Transverse colon (tissue), 4 donors: ENCODE measurements at regions not wholly inside any gene's neighbourhood (a gene's known extent, or its start where the extent isn't known, plus 50 kb on each side); places are given as distances from the start of the nearest gene placed in this dataset.

ENCODE experiments used
- DNase-seq: peaks from one replicate; pipeline ENCODE4 v3.0.0-alpha.2; 2019
- H3K27ac ChIP-seq, 4 donors: fragments of 200-600 bp; sonication (generic); 2 replicates each; pipeline ENCODE4 v1.5.1; 2016 to 2018; ENCODE audit warnings: inconsistent platforms in 4 of 4
- H3K27me3 ChIP-seq: fragments of 200-600 bp; sonication (generic); 2 replicates; pipeline ENCODE4 v1.5.1; 2017; ENCODE audit warnings: inconsistent platforms
- H3K36me3 ChIP-seq, 4 donors: fragments of 200-600 bp; sonication (generic); 2 replicates each; pipeline ENCODE4 v1.5.1; 2017 to 2019; ENCODE audit warnings: inconsistent platforms in 4 of 4
- H3K4me1 ChIP-seq, 4 donors: fragments of 200-600 bp; sonication (generic); 2 replicates each; pipeline ENCODE4 v1.5.1; 2017 to 2020; ENCODE audit warnings: inconsistent platforms in 4 of 4
- H3K4me3 ChIP-seq, 4 donors: fragments of 200-600 bp; sonication (generic); 1 replicate in 1 of 4; 2 replicates in 3 of 4; pipeline versions ENCODE4 v1.5.1 to v1.6.1; 2017 to 2019; ENCODE audit warnings: inconsistent platforms in 4 of 4
- H3K9me3 ChIP-seq, 2 donors: fragments of 200-600 bp; sonication (generic); 2 replicates each; pipeline ENCODE4 v1.5.1; 2017 to 2019; ENCODE audit warnings: inconsistent platforms in 2 of 2
- CTCF ChIP-seq, 5 experiments: fragments of 200-600 bp in 3 of 5; fragments of 450-650 bp in 2 of 5; sonication (generic) in 3 of 5; IDR thresholded peaks; 1 replicate in 2 of 5; 2 replicates in 3 of 5; pipeline ENCODE4 v1.5.1; 2016 to 2017; ENCODE audit warnings: antibody characterized with exemption in 5 of 5, inconsistent platforms in 3 of 5, mild to moderate bottlenecking in 2 of 5, moderate library complexity in 1 of 5
- EP300 ChIP-seq: sonication (generic); formaldehyde crosslinking; IDR thresholded peaks from one replicate; pipeline ENCODE4 v1.6.1; 2017; ENCODE audit warnings: antibody characterized with exemption, low read depth
- POLR2A ChIP-seq: fragments of 450-650 bp; IDR thresholded peaks from one replicate; pipeline ENCODE4 v1.6.1; 2016; ENCODE audit warnings: antibody characterized with exemption, mild to moderate bottlenecking, moderate library complexity
- POLR2AphosphoS5 ChIP-seq, 3 donors: sonication (generic); formaldehyde crosslinking; IDR thresholded peaks; one replicate each; pipeline ENCODE4 v1.6.1; 2016; ENCODE audit warnings: antibody characterized with exemption in 3 of 3
- WGBS, 2 donors: methylation state at CpG; one replicate each; pipeline ENCODE4 v1.1.5; 2018; ENCODE audit warnings: low coverage in 1 of 2; 5-methylcytosine and 5-hydroxymethylcytosine counted together
- in situ Hi-C, 4 donors: fragments of 200-750 bp; cut with MboI; loops; one replicate each; pipeline versions ENCODE4 v1.15.0 to v1.15.1; 2017; ENCODE audit warnings: low sequenced_read_pairs in 3 of 4, low pct_ligation_motif_present in 1 of 4, low pct_unique_long_range_greater_than_20kb in 1 of 4
- intact Hi-C: fragments of 100-400 bp; cut with DNase I; formaldehyde crosslinking; loops from one replicate; pipeline ENCODE4 v1.15.1; 2023; ENCODE audit warnings: low total_unique reads

- no peaks in the 10 kb centered on the region for H3K27me3 ChIP-seq
- no peak for DNase-seq
- 61 to 63% methylated on average over 2 of the region's 2 CpGs for WGBS, 2 donors
- no peaks in the 10 kb centered on the region for H3K36me3 ChIP-seq
- TF ChIP-seq CTCF (IDR thresholded peaks at IDR 0.05): no peak
- TF ChIP-seq POLR2AphosphoS5 (IDR thresholded peaks at IDR 0.05): no peak
- no peak for TF ChIP-seq POLR2A
- no peak for TF ChIP-seq EP300
- no peak overlapping the region for H3K27ac ChIP-seq
- in situ Hi-C loops (no loop called here), intact Hi-C loops (no loop called here)
- H3K9me3 ChIP-seq: no peaks in the 10 kb centered on the region
- H3K4me3 ChIP-seq: no peak overlapping the region
- H3K4me1 ChIP-seq: no peaks in the 10 kb centered on the region
These were observed 222.6 kb upstream of the NECTIN3 start for GRCh38 chr3:110849064-110849463.

GRCh38 chr3:110851736-110852135 is 219.9 kb upstream of the NECTIN3 start:
- Histone ChIP-seq H3K27me3 (no peaks in the 10 kb centered on the region), H3K4me1 (no peaks in the 10 kb centered on the region), H3K9me3 (no peaks in the 10 kb centered on the region), H3K4me3 (no peak overlapping the region), H3K36me3 (no peaks in the 10 kb centered on the region), H3K27ac (no peak overlapping the region)
- intact Hi-C loops: no loop called here
- no peak for DNase-seq
- no peak for TF ChIP-seq EP300
- in situ Hi-C loops: no loop called here

GRCh38 chr3:110855207-110855606 is 216.4 kb upstream of the NECTIN3 start:
- 65 to 71% methylated on average over 2 of the region's 2 CpGs for WGBS, 2 donors
- intact Hi-C loops: no loop called here
- no peak for DNase-seq
- Histone ChIP-seq H3K27me3 (no peaks in the 10 kb centered on the region), H3K9me3 (no peaks in the 10 kb centered on the region), H3K36me3 (no peaks in the 10 kb centered on the region), H3K4me1 (no peaks in the 10 kb centered on the region), H3K27ac (no peak overlapping the region), H3K4me3 (no peak overlapping the region)
- in situ Hi-C loops: no loop called here
- TF ChIP-seq EP300 (no peak), CTCF (IDR thresholded peaks at IDR 0.05) (no peak), POLR2A (no peak), POLR2AphosphoS5 (IDR thresholded peaks at IDR 0.05) (no peak)

- TF ChIP-seq CTCF (IDR thresholded peaks at IDR 0.05): no peak
- Histone ChIP-seq H3K36me3 (no peaks in the 10 kb centered on the region), H3K27me3 (no peaks in the 10 kb centered on the region), H3K27ac (no peak overlapping the region), H3K9me3 (no peaks in the 10 kb centered on the region), H3K4me1 (no peaks in the 10 kb centered on the region), H3K4me3 (no peak overlapping the region)
- intact Hi-C loops: no loop called here
- in situ Hi-C loops: no loop called here
- 95 to 100% methylated on average over 1 to 2 of the region's 2 CpGs for WGBS, 2 donors
- no peak for DNase-seq
These were observed 214.7 kb upstream of the NECTIN3 start for GRCh38 chr3:110856916-110857315.

- no peak overlapping the region for H3K4me3 ChIP-seq
- no peaks in the 10 kb centered on the region for H3K27me3 ChIP-seq
- intact Hi-C loops: no loop called here
- no peak overlapping the region for H3K27ac ChIP-seq
- H3K9me3 ChIP-seq: no peaks in the 10 kb centered on the region
- WGBS, 2 donors: 85 to 89% methylated on average over 2 to 4 of the region's 4 CpGs
- TF ChIP-seq EP300 (no peak), CTCF (IDR thresholded peaks at IDR 0.05) (no peak), POLR2AphosphoS5 (IDR thresholded peaks at IDR 0.05) (no peak), POLR2A (no peak)
- no peaks in the 10 kb centered on the region for H3K4me1 ChIP-seq
- in situ Hi-C loops: no loop called here
- no peak for DNase-seq
- H3K36me3 ChIP-seq: no peaks in the 10 kb centered on the region
These were observed 213.1 kb upstream of the NECTIN3 start for GRCh38 chr3:110858549-110858948.
